ENCODE measurements at regions not wholly inside any gene's neighbourhood (a gene's known extent, or its start where the extent isn't known, plus 50 kb on each side); places are given as distances from the start of the nearest gene placed in this dataset.
"Not testable (repeated sequence)": the region's sequence is repeated elsewhere in the genome, so short reads cannot be mapped to it uniquely, and the experiment has no call there.

GRCh38 chr14:85009506-85009905 is 520.4 kb upstream of the FLRT2 start:
- DNase-seq, result no peak

DNA sequence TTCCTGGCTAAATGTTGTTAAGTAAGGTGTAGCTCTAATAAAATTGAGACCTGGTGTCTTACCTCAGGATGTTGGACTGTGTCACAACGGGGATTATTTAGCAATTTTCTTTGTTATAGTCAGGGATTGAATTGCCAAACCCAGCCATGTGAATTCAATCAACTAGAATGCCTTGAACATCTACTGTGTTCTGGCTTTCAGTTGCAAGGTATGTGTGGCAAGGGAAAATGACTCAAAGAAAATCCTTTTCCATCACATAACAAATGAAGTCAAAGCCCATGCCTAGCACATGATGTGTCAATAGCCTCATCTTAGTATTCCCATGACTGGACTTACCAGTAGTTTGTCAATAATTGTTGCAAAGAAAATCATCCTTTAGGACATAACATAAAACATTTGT is 519.8 kb upstream of the FLRT2 start:
- no peak for DNase-seq

DNA sequence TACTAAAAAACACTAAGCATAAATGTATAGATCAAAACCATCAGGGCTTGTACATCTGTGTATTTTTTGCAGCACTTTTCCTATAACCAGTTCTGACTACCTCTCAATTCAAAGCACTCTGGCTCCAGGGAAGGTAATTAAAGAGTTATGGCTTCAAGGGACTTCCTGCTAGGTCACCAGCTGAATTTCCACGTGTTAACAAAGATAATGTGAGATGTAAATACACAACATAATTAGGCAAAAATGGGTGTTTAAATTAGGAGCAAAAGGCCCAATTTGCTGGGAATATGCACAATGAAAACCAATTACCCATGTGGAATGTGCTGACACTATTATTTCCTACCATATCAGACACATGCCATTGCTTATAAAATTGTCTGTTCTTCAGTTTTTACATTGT is 513.4 kb upstream of the FLRT2 start:
- DNase-seq, result no peak

- DNase-seq, result not testable (repeated sequence)
These were observed 506.1 kb upstream of the FLRT2 start for GRCh38 chr14:85023866-85024265.

DNA sequence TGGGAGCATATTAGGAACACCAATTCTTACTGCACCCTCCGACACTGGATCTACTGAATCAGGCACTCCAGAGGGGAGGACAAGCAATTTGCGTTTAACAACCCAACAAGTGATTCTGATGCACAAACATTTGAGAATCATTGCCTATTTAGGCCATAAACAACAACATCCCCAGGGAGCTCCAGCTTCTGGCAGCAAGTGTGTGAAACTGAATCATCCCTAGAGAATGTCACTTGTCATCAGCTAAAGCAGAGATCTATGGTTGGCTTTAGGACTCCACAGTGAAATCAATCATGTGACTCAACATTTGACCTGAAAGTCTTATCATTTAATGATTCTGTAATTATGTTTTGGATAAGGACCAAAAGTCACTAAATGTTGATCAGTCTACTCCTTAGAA is 505.0 kb upstream of the FLRT2 start:
- DNase-seq, result no peak

GRCh38 chr14:85027681-85028370 is 502.1 kb upstream of the FLRT2 start:
- DNase-seq, result no peak

GRCh38 chr14:85037411-85037810 is 492.5 kb upstream of the FLRT2 start:
- no peak for DNase-seq

DNA sequence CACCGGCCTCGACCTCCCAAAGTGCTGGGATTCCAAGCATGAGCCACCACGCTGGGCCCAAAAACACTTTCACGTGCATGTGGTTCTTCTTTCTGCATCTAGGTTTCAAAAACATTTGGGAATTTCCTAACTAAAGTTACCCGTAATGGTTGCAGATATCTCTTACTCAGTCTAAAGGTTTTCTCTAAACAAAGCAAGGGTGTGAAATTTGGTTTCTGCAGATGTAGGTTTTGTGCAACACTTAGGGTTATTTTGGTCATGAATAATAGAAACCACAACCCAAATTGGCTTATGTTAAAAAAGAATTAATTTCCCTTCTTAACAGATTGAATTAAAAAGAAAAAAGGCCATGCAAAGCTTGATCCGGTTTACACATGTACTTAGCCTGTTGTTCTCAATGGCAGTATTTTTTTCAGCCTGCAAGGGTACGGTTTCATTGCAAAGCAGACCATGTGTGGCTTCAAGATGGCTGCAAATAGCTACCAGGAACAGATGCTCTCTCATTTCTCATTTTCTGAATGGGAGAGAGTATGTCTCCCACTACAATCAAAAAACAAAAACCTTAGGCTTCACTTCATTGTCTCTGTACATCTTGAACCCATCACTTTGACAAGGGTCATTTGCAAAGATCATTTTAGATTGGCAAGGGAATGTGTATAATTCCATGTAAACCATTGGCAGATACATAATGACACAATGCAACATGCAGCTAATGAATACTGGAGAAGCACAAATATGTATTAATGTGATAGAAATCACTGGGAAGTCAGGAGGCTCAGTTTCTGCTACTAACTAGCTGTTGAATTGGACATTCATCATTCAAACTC is 491.2 kb upstream of the FLRT2 start:
- DNase-seq, result no peak

GRCh38 chr14:85039353-85039626 is 490.7 kb upstream of the FLRT2 start:
- no peak for DNase-seq

DNA sequence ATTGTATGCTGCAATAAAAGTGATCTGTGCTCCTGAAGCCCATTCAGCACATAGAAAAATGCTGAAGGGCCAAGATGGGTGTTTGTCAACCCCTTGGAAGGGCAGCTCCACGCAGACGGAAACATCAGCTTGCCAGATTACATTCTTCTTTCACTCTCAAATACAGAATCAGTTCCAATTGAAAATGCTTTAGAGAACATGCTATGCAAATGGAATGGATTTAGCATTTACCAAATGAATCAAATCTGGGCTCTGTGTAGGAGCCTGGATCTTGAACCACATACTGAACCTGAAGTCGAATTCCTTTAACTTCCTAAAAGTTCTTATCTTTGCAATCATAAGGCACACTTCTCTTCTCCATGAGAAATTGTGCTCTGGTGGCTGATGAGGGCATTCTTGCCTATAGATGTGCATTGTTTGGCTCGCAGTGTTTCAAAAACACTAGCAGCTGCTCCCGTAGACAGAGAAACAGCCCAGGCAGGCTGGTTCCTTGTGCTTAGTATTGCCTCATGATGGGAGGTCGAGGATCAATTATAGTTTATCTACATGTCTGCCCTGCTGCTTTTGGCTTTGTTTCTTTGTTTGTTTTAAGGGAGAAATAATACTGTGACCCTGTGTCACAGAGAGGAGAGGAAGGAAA is 489.8 kb upstream of the FLRT2 start:
- DNase-seq, result no peak

DNA sequence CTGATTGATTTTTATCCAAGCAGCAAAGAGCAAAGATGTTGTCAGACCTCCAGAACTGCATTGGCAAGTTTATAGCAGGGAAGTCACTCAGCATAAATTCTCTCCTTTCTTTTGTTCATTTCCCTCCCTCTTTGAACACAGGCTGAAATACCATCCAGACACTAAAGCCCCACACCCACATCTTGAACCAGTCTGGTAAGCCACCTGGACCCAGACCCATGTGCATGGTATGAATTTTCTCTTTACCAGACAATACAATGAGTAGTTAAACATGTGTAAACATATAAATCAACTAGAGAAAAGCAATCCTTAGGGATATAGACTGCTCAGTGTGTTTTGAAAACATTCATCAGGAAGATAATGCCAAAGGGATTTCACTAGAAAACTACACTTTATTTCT is 488.3 kb upstream of the FLRT2 start:
- no peak for DNase-seq

DNA sequence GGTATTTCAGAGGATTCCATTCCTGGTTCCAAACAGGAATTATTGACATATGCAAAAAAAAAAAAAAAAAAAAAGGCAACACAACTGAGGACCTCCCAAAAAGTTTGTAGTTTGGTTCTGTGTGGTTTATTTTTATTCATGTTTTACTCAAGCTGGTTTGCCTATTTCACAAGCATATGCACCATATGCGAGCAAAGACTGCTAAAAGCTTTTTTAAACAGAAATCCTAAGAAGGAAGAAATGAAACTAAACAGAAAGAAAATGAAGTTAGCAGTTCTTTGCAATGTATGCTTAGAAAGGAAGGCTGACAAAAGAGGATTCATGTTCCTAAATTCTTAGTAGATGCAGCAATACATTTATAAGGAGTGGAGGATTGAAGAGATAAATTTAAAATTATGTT is 487.6 kb upstream of the FLRT2 start:
- DNase-seq, result no peak

DNA sequence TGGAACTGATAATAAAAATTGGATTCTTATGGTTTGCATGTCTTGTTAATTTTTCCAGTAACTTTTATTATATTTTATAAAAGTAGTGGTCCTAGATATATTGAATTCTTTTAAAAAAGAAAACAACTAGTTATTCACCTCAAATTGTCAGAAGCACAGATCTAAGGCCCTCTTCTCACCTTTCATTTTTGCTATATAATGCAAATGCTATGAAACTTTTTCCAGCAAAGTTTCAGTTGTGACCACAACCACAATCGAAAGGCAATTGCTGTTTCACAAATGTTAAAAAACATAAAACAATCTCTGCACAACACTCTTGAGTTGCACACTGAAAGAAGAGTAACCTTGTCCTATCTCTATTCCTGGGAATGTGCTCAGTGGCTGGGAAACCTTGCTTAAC is 479.8 kb upstream of the FLRT2 start:
- DNase-seq, result no peak

DNA sequence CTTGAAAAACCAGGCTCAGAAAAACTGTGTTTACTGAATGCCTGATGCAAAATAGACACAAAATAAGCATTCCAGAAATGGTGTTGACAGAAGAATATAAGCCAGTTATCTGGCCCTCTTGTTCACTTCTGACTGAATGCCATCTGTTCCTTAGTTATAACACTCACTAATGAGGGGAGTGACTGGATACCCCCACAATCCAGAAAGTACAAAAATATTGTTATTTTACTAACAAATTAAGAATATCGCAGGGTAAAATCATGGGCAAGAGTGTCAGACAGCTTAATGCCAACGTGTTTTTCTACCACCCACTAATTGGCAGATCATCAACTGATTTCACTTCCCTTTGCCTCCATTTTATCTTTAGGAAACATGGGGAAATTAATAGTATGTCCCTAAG is 477.3 kb upstream of the FLRT2 start:
- no peak for DNase-seq

DNA sequence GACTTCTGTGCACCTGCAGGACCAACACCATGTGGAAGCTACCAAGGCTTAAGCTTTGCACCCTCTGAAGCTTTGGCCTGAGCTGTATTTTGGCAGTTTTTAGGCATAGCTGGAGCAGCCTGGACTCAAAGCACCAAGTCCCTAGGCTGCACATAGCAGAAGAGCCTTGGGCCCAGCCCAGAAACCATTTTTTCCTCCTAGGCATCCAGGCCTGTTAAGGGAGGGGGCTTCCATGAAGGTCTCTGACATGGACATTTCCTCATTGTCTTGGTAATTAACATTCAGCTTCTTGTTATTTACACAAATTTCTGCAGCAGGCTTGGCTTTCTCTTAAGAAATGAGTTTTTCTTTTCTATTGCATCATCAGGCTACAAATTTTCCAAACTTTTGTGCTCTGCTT is 475.8 kb upstream of the FLRT2 start:
- no peak for DNase-seq

- no peak for DNase-seq
These were observed 473.7 kb upstream of the FLRT2 start for GRCh38 chr14:85056267-85056666.

- DNase-seq, result no peak
These were observed 472.7 kb upstream of the FLRT2 start for GRCh38 chr14:85057221-85057620.

- no peak for DNase-seq
These were observed 471.8 kb upstream of the FLRT2 start for GRCh38 chr14:85058150-85058549.

- no peak for DNase-seq
These were observed 469.8 kb upstream of the FLRT2 start for GRCh38 chr14:85060121-85060520.

DNA sequence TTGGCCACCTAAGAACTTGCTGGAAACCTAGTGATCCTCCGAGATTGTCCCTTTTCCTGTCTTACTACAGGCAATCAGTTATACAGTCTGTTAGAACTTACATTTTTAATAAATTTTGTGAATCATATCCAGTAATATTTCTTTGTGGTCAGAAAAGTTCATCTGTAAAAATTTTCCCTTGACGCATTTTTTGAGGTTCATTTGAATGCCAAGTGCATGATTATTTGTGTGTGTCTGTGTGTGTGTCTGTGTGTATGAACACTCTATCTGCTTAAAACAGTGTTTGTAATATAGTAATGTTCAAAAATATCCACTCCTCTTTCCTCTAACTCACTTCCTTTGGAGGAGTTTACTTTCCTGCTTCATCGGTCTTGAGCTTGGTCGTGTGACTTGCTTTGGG is 468.7 kb upstream of the FLRT2 start:
- no peak for DNase-seq

GRCh38 chr14:85063747-85064146 is 466.2 kb upstream of the FLRT2 start:
- DNase-seq, result no peak

DNA sequence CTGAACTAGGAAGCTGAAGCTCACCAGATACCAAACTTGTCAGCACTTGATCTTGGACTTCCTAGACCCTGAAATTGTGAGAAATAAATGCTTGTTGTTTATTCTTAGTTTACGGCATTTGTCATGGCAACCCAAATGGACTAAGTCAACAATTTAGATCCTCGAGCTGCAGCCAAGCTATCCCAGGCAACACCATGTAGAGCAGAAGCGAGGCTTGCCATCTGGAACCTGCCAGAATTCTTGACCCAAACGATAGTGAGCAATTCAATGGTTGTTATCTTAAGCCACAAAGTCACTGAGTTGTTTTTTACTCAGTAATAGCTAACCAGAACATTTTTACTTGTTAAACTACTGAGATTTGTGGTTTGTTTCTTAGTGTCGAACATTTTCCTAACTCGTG is 458.5 kb upstream of the FLRT2 start:
- DNase-seq, result no peak

DNA sequence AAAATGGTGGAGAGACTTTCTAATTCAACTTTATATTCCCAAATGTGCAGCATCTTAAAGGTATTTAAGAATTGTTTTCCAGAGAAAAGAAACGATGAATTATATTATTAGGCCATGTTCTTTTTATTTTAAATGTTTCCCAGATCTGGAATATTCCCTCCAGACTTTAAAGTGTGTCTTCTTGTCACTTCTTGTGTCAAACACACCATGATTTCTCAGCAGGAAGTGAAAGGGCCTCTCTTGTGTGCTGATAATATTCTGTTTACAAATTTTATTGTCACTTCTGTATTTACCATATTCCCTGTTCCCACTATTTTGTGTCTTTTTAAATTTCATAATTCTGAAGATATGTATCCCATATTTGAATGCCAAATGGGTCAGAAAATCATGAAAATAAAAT is 455.0 kb upstream of the FLRT2 start:
- DNase-seq, result no peak

- no peak for DNase-seq
These were observed 454.1 kb upstream of the FLRT2 start for GRCh38 chr14:85075694-85076476.

All from NCI-H526 (cell line).